ENCODE measurements at regions not wholly inside any gene's neighbourhood (a gene's known extent, or its start where the extent isn't known, plus 50 kb on each side); places are given as distances from the start of the nearest gene placed in this dataset.

- TF ChIP-seq BHLHE40 (IDR thresholded peaks at IDR 0.05; ENCODE audit: borderline replicate concordance), result no peak
- no peak for TF ChIP-seq CTBP1 (IDR thresholded peaks at IDR 0.05; ENCODE audit: borderline replicate concordance)
- TF ChIP-seq NFRKB (IDR thresholded peaks at IDR 0.05), result no peak
- no peak for TF ChIP-seq HDGF (IDR thresholded peaks at IDR 0.05; ENCODE audit: borderline replicate concordance)
- no peak for TF ChIP-seq FOXM1 (IDR thresholded peaks at IDR 0.05; ENCODE audit: borderline replicate concordance)
- TF ChIP-seq ZNF384 (IDR thresholded peaks at IDR 0.05), result no peak
- TF ChIP-seq TARDBP (IDR thresholded peaks at IDR 0.05), result no peak
- TF ChIP-seq ELF4 (IDR thresholded peaks at IDR 0.05), result no peak
- TF ChIP-seq FOXA1 (IDR thresholded peaks at IDR 0.05), result no peak
- no peak for TF ChIP-seq L3MBTL2 (conservative IDR thresholded peaks at IDR 0.05)
- TF ChIP-seq SUZ12 (IDR thresholded peaks at IDR 0.05), result no peak
- TF ChIP-seq PKNOX1 (IDR thresholded peaks at IDR 0.05), result no peak
- TF ChIP-seq ARNT (IDR thresholded peaks at IDR 0.05), result no peak
- no peak for TF ChIP-seq SP1 (IDR thresholded peaks at IDR 0.05)
- no peak for TF ChIP-seq FOXK2 (IDR thresholded peaks at IDR 0.05)
- CTCF ChIA-PET, result no interaction called here
- POLR2A ChIA-PET, result no interaction called here
- no peak for DNase-seq (ENCODE audit: extremely low spot score)
Observed at GRCh38 chr12:19833775-19834501, 394.6 kb downstream of the AEBP2 start.

DNA sequence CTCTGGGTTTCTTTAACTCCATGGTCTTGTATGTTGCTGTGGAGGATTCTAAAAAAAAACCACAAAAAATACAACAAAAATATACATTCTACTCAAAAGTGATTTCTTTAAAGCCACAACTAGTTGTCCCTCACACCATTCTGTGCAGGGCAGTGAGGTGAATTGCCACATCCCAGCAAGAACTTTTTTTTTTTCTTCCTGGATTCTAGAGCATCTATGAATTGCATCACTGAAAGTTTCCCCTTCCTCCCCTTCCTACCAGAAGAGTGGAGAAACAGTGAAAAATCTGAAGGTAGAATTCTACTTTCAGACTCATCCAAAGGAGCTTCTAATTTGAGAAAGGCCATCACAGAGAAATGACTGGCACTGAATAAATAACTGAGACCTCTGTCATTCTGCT is 395.3 kb downstream of the AEBP2 start:
- ChIA-PET POLR2A (no interaction called here), CTCF (no interaction called here)
- no peak for DNase-seq (ENCODE audit: extremely low spot score)
- TF ChIP-seq CTBP1 (IDR thresholded peaks at IDR 0.05; ENCODE audit: borderline replicate concordance) (no peak), PKNOX1 (IDR thresholded peaks at IDR 0.05) (no peak)

DNA sequence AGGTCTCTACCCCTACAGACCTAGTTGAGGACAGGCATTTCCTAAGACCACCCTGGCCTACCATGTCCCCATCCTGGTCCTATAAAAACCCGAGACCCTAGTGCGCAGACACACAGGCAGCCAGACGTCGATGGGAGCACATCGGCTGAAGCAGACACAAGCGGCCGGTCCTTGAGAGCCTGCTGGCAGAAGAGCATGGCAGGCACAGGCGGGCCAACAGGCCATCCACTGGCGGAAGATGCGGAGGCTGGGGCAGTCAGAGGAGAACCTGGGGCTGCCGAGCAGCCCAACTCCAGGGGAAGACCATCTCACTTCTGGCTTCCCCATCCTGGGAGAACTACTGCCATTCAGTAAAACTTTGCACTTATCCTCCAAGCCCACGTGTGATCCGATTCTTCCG is 396.8 kb downstream of the AEBP2 start:
- CTCF ChIA-PET, result interaction anchor here (0.7 kb wide), 1 partner anchor 97 kb away, joined by 3 read pairs; no protein-coding TSS in a partner anchor
- POLR2A ChIA-PET, result no interaction called here
- no peak for TF ChIP-seq FOXA1 (IDR thresholded peaks at IDR 0.05)
- no peak for TF ChIP-seq SP1 (IDR thresholded peaks at IDR 0.05)
- TF ChIP-seq BHLHE40 (IDR thresholded peaks at IDR 0.05; ENCODE audit: borderline replicate concordance), result no peak
- no peak for TF ChIP-seq LEF1 (IDR thresholded peaks at IDR 0.05; ENCODE audit: borderline replicate concordance)
- no peak for TF ChIP-seq PKNOX1 (IDR thresholded peaks at IDR 0.05)
- no peak for TF ChIP-seq SUZ12 (IDR thresholded peaks at IDR 0.05)
- TF ChIP-seq ARNT (IDR thresholded peaks at IDR 0.05), result no peak
- no peak for TF ChIP-seq L3MBTL2 (conservative IDR thresholded peaks at IDR 0.05)
- TF ChIP-seq ZNF384 (IDR thresholded peaks at IDR 0.05), result no peak
- no peak for TF ChIP-seq CTBP1 (IDR thresholded peaks at IDR 0.05; ENCODE audit: borderline replicate concordance)
- no peak for TF ChIP-seq FOXM1 (IDR thresholded peaks at IDR 0.05; ENCODE audit: borderline replicate concordance)
- no peak for DNase-seq (ENCODE audit: extremely low spot score)

DNA sequence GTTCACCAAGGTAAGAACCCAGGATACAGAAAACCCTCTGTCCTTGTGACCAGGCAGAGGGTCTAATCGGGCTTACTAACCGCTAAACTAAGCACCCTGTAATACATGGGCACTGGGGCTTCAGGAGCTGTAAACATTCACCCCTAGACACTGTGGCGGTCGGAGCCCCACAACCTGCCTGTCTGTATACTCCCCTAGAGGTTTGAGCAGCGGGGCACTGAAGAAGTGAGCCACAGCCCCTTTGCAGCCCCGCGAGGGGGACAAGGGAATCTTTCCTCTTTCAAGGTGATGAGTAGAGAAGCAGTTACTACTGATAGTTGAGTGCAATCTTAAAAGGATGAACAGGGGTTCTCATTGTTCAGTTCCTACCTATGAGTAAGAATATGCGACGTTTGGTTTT is 397.2 kb downstream of the AEBP2 start:
- DNase-seq (ENCODE audit: extremely low spot score), result no peak
- no peak for TF ChIP-seq ELF4 (IDR thresholded peaks at IDR 0.05)
- TF ChIP-seq TARDBP (IDR thresholded peaks at IDR 0.05), result no peak
- TF ChIP-seq CTBP1 (IDR thresholded peaks at IDR 0.05; ENCODE audit: borderline replicate concordance), result no peak
- TF ChIP-seq NFRKB (IDR thresholded peaks at IDR 0.05), result no peak
- TF ChIP-seq FOXM1 (IDR thresholded peaks at IDR 0.05; ENCODE audit: borderline replicate concordance), result no peak
- no peak for TF ChIP-seq LEF1 (IDR thresholded peaks at IDR 0.05; ENCODE audit: borderline replicate concordance)
- no peak for TF ChIP-seq FOXA1 (IDR thresholded peaks at IDR 0.05)
- TF ChIP-seq SUZ12 (IDR thresholded peaks at IDR 0.05), result no peak
- ChIA-PET POLR2A (no interaction called here), CTCF (interaction anchor here (0.7 kb wide), 1 partner anchor 98 kb away, joined by 3 read pairs; no protein-coding TSS in a partner anchor)

GRCh38 chr12:19837543-19837942 is 398.3 kb downstream of the AEBP2 start:
- CTCF ChIA-PET, result no interaction called here
- POLR2A ChIA-PET, result no interaction called here
- TF ChIP-seq PKNOX1 (IDR thresholded peaks at IDR 0.05) (no peak), LEF1 (IDR thresholded peaks at IDR 0.05; ENCODE audit: borderline replicate concordance) (no peak), L3MBTL2 (conservative IDR thresholded peaks at IDR 0.05) (no peak), HDGF (IDR thresholded peaks at IDR 0.05; ENCODE audit: borderline replicate concordance) (no peak), ZNF384 (IDR thresholded peaks at IDR 0.05) (no peak), NFRKB (IDR thresholded peaks at IDR 0.05) (no peak), FOXM1 (IDR thresholded peaks at IDR 0.05; ENCODE audit: borderline replicate concordance) (no peak), FOXA1 (IDR thresholded peaks at IDR 0.05) (no peak), SP1 (IDR thresholded peaks at IDR 0.05) (no peak), ARNT (IDR thresholded peaks at IDR 0.05) (no peak)
- no peak for DNase-seq (ENCODE audit: extremely low spot score)

GRCh38 chr12:19841451-19841850 is 402.2 kb downstream of the AEBP2 start:
- no peak for DNase-seq (ENCODE audit: extremely low spot score)
- CTCF ChIA-PET, result interaction anchor here (0.6 kb wide), 1 partner anchor 157 kb away, joined by 4 read pairs; no protein-coding TSS in a partner anchor
- POLR2A ChIA-PET, result no interaction called here
- TF ChIP-seq TARDBP (IDR thresholded peaks at IDR 0.05) (no peak), PKNOX1 (IDR thresholded peaks at IDR 0.05) (no peak), FOXK2 (IDR thresholded peaks at IDR 0.05) (no peak), FOXM1 (IDR thresholded peaks at IDR 0.05; ENCODE audit: borderline replicate concordance) (no peak), ARNT (IDR thresholded peaks at IDR 0.05) (no peak), SP1 (IDR thresholded peaks at IDR 0.05) (no peak), L3MBTL2 (conservative IDR thresholded peaks at IDR 0.05) (no peak), BHLHE40 (IDR thresholded peaks at IDR 0.05; ENCODE audit: borderline replicate concordance) (no peak)

Data from HEK293T (cell line).